Astrocyte (in vitro differentiated cells and primary cell): ENCODE measurements at regions not wholly inside any gene's neighbourhood (a gene's known extent, or its start where the extent isn't known, plus 50 kb on each side); places are given as distances from the start of the nearest gene placed in this dataset.
"Not testable (repeated sequence)": the region's sequence is repeated elsewhere in the genome, so short reads cannot be mapped to it uniquely, and the experiment has no call there.

Experiments
- DNase-seq: peaks from one replicate; pipeline ENCODE4 v3.0.0-alpha.2; 2010; ENCODE audit warnings: low read depth
- FAIRE-seq: peaks from 2 replicates; lab custom pipeline; 2011; peaks lifted over from hg19 to GRCh38; lab: Jason Lieb, UNC
- H2AFZ ChIP-seq: 2 replicates; pipeline ENCODE4 v1.6.0; 2012; ENCODE audit warnings: low read depth, low read length, inconsistent platforms
- H3K27ac ChIP-seq: 2 replicates; pipeline ENCODE4 v1.5.1; 2011; ENCODE audit warnings: low read depth, low read length, inconsistent platforms
- H3K27me3 ChIP-seq: 2 replicates; pipeline ENCODE4 v1.6.0; 2011; ENCODE audit warnings: low read length, inconsistent platforms; ENCODE audit not compliant: insufficient read depth
- H3K36me3 ChIP-seq: 2 replicates; pipeline ENCODE4 v1.5.1; 2011; ENCODE audit warnings: low read length, inconsistent platforms; ENCODE audit not compliant: insufficient read depth
- H3K4me1 ChIP-seq: 2 replicates; pipeline ENCODE4 v1.5.1; 2011; ENCODE audit warnings: low read length, inconsistent platforms; ENCODE audit not compliant: insufficient read depth
- H3K4me2 ChIP-seq: 2 replicates; pipeline ENCODE4 v1.6.0; 2012; ENCODE audit warnings: low read length, inconsistent platforms
- H3K4me3 ChIP-seq: 2 replicates; pipeline ENCODE4 v1.5.1; 2011; ENCODE audit warnings: low read depth, mild to moderate bottlenecking, low read length, inconsistent platforms; ENCODE audit not compliant: insufficient read depth
- H3K79me2 ChIP-seq: 2 replicates; pipeline ENCODE4 v1.6.0; 2012; ENCODE audit warnings: mild to moderate bottlenecking, low read length, inconsistent platforms; ENCODE audit not compliant: insufficient read depth
- H3K9ac ChIP-seq: 2 replicates; pipeline ENCODE4 v1.6.0; 2012; ENCODE audit warnings: mild to moderate bottlenecking, low read length, inconsistent platforms
- H3K9me3 ChIP-seq: 2 replicates; pipeline ENCODE4 v1.5.1; 2012; ENCODE audit warnings: low read depth, mild to moderate bottlenecking, low read length, inconsistent platforms; ENCODE audit not compliant: insufficient read depth
- H4K20me1 ChIP-seq: 2 replicates; pipeline ENCODE4 v1.6.0; 2012; ENCODE audit warnings: low read length, inconsistent platforms; ENCODE audit not compliant: insufficient read depth
- H3K27ac Mint-ChIP-seq: one replicate; pipeline ENCODE4 v1.8.0; 2021; ENCODE audit warnings: mild to moderate bottlenecking, mixed read lengths; ENCODE audit not compliant: unreplicated experiment
- H3K27me3 Mint-ChIP-seq: one replicate; pipeline ENCODE4 v1.8.0; 2021; ENCODE audit warnings: low read depth, mixed read lengths; ENCODE audit not compliant: unreplicated experiment
- H3K36me3 Mint-ChIP-seq: one replicate; pipeline ENCODE4 v1.8.0; 2021; ENCODE audit warnings: low read depth, mixed read lengths; ENCODE audit not compliant: unreplicated experiment
- H3K4me1 Mint-ChIP-seq: one replicate; pipeline ENCODE4 v1.8.0; 2021; ENCODE audit warnings: low read depth, mixed read lengths; ENCODE audit not compliant: unreplicated experiment
- H3K4me3 Mint-ChIP-seq: one replicate; pipeline ENCODE4 v1.8.0; 2021; ENCODE audit warnings: mild to moderate bottlenecking, moderate library complexity, mixed read lengths; ENCODE audit not compliant: unreplicated experiment
- H3K9me3 Mint-ChIP-seq: one replicate; pipeline ENCODE4 v1.8.0; 2021; ENCODE audit warnings: mild to moderate bottlenecking, mixed read lengths; ENCODE audit not compliant: unreplicated experiment
- CTCF ChIP-seq: IDR thresholded peaks from 2 replicates; pipeline ENCODE4 v1.5.1; 2011; ENCODE audit warnings: low read depth, mild to moderate bottlenecking, inconsistent platforms, low read length, moderate library complexity; ENCODE audit not compliant: insufficient read depth
- EZH2 ChIP-seq: IDR thresholded peaks from 2 replicates; pipeline ENCODE4 v1.6.1; 2012; ENCODE audit warnings: mild to moderate bottlenecking, low read length, inconsistent platforms; ENCODE audit not compliant: insufficient read depth

GRCh38 chr1:101119289-101119688, 93.7 kb upstream of the DPH5 start:
- Mint-ChIP-seq H3K27me3 (peaks cover 5% of the 10 kb centered on the region), H3K4me1 (no peaks in the 10 kb centered on the region), H3K27ac (no peak overlapping the region), H3K9me3 (no peaks in the 10 kb centered on the region), H3K4me3 (no peak overlapping the region), H3K36me3 (no peaks in the 10 kb centered on the region)
- Histone ChIP-seq H3K27me3 (peaks cover 2% of the 10 kb centered on the region), H3K4me3 (no peak overlapping the region), H3K4me2 (no peak overlapping the region), H3K4me1 (no peaks in the 10 kb centered on the region), H3K27ac (no peak overlapping the region), H3K36me3 (no peaks in the 10 kb centered on the region), H3K9ac (no peak overlapping the region), H4K20me1 (no peaks in the 10 kb centered on the region), H3K9me3 (no peaks in the 10 kb centered on the region), H2AFZ (no peak overlapping the region), H3K79me2 (no peaks in the 10 kb centered on the region)
- no peak for FAIRE-seq
- no peak for DNase-seq
- no peak for TF ChIP-seq EZH2
- TF ChIP-seq CTCF, result no peak

GRCh38 chr1:101116006-101116405, 90.4 kb upstream of the DPH5 start:
- no peak overlapping the region for H3K4me3 Mint-ChIP-seq
- H3K9ac ChIP-seq, result no peak overlapping the region
- H3K27ac Mint-ChIP-seq, result no peak overlapping the region
- H3K9me3 Mint-ChIP-seq, result no peaks in the 10 kb centered on the region
- no peak overlapping the region for H2AFZ ChIP-seq
- no peaks in the 10 kb centered on the region for H3K4me1 Mint-ChIP-seq
- DNase-seq (no peak), FAIRE-seq (no peak)
- H4K20me1 ChIP-seq, result no peaks in the 10 kb centered on the region
- H3K36me3 ChIP-seq, result no peaks in the 10 kb centered on the region
- H3K4me3 ChIP-seq, result no peak overlapping the region
- no peaks in the 10 kb centered on the region for H3K79me2 ChIP-seq
- no peaks in the 10 kb centered on the region for H3K4me1 ChIP-seq
- H3K27ac ChIP-seq, result no peak overlapping the region
- no peaks in the 10 kb centered on the region for H3K36me3 Mint-ChIP-seq
- H3K27me3 ChIP-seq, result peaks cover 2% of the 10 kb centered on the region
- H3K27me3 Mint-ChIP-seq, result no peaks in the 10 kb centered on the region
- TF ChIP-seq EZH2, result no peak
- no peak for TF ChIP-seq CTCF
- no peaks in the 10 kb centered on the region for H3K9me3 ChIP-seq
- no peak overlapping the region for H3K4me2 ChIP-seq

DNA sequence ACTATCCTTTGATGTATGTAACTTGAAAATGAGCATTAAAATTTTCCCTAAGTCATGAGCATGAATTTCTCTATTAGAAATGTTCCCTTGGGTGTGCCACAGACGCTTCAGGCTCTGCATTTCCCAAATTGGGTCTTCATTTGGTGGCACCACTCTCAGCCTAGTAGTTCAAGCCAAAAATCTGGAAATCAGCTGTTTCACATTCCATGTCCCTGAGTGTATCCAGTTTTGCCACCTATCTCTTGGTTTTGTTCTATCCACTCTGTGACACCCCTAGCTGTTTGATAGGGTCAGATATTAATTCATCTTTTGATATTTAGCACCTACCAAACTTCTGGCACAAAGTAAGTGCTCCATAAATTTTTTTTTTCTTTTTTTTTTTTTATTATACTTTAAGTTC, 89.5 kb upstream of the DPH5 start:
- DNase-seq (no peak), FAIRE-seq (no peak)
- Mint-ChIP-seq H3K4me3 (no peak overlapping the region), H3K27me3 (no peaks in the 10 kb centered on the region), H3K9me3 (no peaks in the 10 kb centered on the region), H3K36me3 (no peaks in the 10 kb centered on the region), H3K27ac (no peak overlapping the region), H3K4me1 (no peaks in the 10 kb centered on the region)
- Histone ChIP-seq H3K4me1 (no peaks in the 10 kb centered on the region), H3K27ac (no peak overlapping the region), H4K20me1 (no peaks in the 10 kb centered on the region), H2AFZ (no peak overlapping the region), H3K9ac (no peak overlapping the region), H3K36me3 (no peaks in the 10 kb centered on the region), H3K4me3 (no peak overlapping the region), H3K27me3 (peaks cover 2% of the 10 kb centered on the region), H3K4me2 (no peak overlapping the region), H3K9me3 (no peaks in the 10 kb centered on the region), H3K79me2 (no peaks in the 10 kb centered on the region)
- no peak for TF ChIP-seq EZH2
- no peak for TF ChIP-seq CTCF

- H3K9ac ChIP-seq, H3K27me3 ChIP-seq, H4K20me1 ChIP-seq, H3K79me2 ChIP-seq, H3K27ac Mint-ChIP-seq, H3K4me3 Mint-ChIP-seq, H3K4me3 ChIP-seq, FAIRE-seq, H3K4me2 ChIP-seq, H2AFZ ChIP-seq, H3K36me3 Mint-ChIP-seq, H3K4me1 ChIP-seq, H3K27ac ChIP-seq, H3K4me1 Mint-ChIP-seq, DNase-seq, H3K27me3 Mint-ChIP-seq, H3K9me3 ChIP-seq, H3K36me3 ChIP-seq, H3K9me3 Mint-ChIP-seq: not testable (repeated sequence)
Measured at GRCh38 chr1:101114128-101114527, 88.5 kb upstream of the DPH5 start.
